ENCODE measurements at regions not wholly inside any gene's neighbourhood (a gene's known extent, or its start where the extent isn't known, plus 50 kb on each side); places are given as distances from the start of the nearest gene placed in this dataset.

DNA sequence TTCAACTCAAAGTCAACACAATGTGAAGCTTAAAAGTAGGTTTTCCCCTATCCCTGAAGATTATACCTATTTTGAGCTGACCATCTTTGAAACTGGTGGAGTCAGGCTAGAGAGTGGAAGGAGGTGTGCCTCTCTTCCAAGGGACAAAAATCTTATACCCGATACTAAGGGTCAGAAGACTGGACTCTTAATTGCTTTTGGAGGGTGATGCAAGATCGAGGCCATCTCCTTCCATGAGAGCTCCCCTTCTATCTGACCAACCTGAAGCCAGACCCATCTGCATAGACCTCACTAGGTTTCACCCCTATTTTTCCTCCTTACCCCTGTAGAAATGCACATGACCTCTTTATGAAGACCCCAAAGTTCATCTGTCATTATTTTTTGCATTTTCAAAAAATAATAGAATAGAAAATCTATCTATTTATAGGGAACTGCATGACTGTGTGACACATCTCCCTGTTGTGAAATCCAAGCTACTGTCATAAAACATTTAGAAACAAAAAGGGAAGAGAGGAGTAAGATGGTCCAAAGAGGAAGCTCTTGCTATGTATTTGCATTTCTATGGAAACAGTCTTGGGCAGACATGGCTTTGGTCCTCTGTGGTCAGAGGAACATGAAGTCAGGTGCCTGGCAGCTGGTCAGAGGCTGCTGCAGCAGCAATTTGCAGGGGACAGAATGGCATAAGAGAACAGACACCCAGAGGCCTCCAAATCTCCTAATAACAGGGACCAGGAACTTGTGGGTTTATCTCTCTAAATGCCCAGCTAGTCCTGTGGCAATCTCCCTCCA, 349.2 kb downstream of the MAFB start:
- no peak overlapping the region for H3K4me3 ChIP-seq (ENCODE audit: low read depth, low read length)
- no peak for TF ChIP-seq CTCF (IDR thresholded peaks at IDR 0.05; ENCODE audit: control insufficient read depth, extremely low read depth, insufficient read depth)
- DNase-seq (ENCODE audit: low read depth), result no peak

DNA sequence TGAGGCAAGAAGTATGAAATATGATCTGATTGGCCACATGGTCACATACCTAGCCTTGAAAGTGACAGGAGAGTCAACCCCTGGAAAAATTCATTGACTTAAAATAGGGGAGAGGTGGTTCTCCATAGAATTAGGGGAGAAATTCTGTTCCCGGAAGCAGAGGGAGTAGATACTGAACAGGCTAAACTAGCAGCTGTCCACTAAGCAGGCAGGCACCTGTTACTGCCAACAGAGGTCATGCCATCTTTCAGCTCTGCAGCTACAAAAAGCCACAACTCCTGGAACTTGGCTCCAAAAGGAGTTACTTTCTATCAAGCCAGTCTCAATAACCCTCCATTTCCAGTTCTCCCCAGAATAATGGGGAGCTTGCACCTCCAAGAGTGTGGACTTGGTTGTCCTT, 352.5 kb downstream of the MAFB start:
- DNase-seq (ENCODE audit: low read depth), result no peak
- no peak overlapping the region for H3K4me3 ChIP-seq (ENCODE audit: low read depth, low read length)
- no peak for TF ChIP-seq CTCF (IDR thresholded peaks at IDR 0.05; ENCODE audit: control insufficient read depth, extremely low read depth, insufficient read depth)

DNA sequence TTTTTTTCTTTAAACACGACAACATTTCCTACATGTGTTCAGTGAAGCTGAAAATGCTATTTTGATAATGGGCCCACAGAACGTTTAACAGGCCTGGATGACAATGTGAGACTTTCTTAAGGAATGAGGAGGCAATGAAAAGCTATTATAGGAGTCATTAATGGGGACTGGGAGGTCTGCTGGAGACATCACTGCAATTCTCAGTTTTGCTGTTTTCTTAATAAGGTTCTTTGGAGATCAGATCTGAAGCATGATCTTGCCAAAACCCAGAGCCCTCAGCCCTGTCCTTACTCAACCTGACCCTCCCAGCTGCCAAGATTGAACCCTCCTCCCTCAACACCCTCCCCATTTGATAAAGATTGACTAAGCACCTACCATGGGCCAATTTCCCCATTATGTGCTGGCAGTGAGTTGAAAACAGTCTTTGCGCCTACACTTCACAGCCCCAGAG, 353.1 kb downstream of the MAFB start:
- no peak overlapping the region for H3K4me3 ChIP-seq (ENCODE audit: low read depth, low read length)
- DNase-seq (ENCODE audit: low read depth), result no peak
- TF ChIP-seq CTCF (IDR thresholded peaks at IDR 0.05; ENCODE audit: control insufficient read depth, extremely low read depth, insufficient read depth), result no peak

- DNase-seq (ENCODE audit: low read depth), result no peak
- H3K4me3 ChIP-seq (ENCODE audit: low read depth, low read length), result no peak overlapping the region
- TF ChIP-seq CTCF (IDR thresholded peaks at IDR 0.05; ENCODE audit: control insufficient read depth, extremely low read depth, insufficient read depth), result no peak
Measured at GRCh38 chr20:40335437-40335836, 353.6 kb downstream of the MAFB start.

DNA sequence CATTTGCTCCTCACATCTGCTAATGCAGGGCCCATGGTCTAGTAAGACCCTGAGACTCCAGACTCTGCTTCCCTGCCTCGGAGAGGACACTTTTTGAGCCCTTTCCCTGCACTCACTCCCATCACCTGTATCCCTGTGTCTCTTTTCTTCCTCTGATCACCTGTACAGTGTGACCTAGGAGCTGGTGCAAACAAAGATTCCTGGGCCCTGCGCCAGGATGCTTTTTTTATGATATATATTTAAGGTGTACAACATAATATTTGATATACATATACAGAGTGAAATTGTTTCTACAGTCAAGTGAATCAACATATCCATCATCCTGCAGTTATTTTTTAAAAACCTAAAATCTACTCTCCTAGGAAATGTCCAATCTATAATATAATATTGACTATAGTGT, 355.4 kb downstream of the MAFB start:
- TF ChIP-seq CTCF (IDR thresholded peaks at IDR 0.05; ENCODE audit: control insufficient read depth, extremely low read depth, insufficient read depth), result no peak
- peak; percentile 70 for DNase-seq (ENCODE audit: low read depth)
- H3K4me3 ChIP-seq (ENCODE audit: low read depth, low read length), result no peak overlapping the region

- DNase-seq (ENCODE audit: low read depth), result no peak
- no peak overlapping the region for H3K4me3 ChIP-seq (ENCODE audit: low read depth, low read length)
- TF ChIP-seq CTCF (IDR thresholded peaks at IDR 0.05; ENCODE audit: control insufficient read depth, extremely low read depth, insufficient read depth), result no peak
Measured at GRCh38 chr20:40331807-40332560, 357.1 kb downstream of the MAFB start.
